DMS53 treated with DMSO at 0.1 percent for 48 hours (cell line): ENCODE measurements at regions not wholly inside any gene's neighbourhood (a gene's known extent, or its start where the extent isn't known, plus 50 kb on each side); places are given as distances from the start of the nearest gene placed in this dataset.

Source experiments
- DNase-seq: peaks from one replicate; lab custom pipeline; 2025; ENCODE audit not compliant: unreplicated experiment; lab: John Stamatoyannopoulos, UW

DNA sequence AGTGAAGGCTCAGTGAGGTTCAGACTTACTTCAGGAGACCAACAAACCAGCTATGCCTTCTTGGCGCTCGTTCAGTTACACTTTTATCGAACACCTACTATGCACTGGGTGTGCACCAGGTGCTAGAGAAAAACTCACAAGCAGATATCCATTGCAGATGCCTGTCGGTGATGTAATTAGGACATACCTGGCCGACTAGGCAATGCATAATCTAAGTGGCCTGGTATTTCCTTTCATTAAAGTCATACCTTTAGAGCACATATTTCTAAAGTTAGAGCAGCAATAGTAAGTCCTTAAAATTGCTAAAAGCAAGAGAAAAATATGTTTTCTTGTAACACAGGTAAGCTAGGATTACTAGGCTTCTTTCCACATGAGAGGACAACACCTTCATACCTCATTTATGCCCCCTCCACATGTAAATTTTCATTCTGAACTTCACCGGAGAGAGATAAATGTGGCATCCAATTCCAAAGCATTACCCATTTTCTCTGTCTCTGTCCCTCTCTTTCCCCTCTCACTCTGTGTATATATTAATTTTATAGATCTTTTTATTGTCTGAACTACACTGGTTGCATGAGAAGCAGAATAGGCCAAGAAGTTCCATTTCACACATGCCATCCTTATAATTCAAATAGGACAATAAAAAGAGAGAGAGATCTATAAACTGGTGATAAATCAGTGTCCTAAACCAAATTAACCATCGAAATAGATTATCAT, 242.2 kb downstream of the SPTSSA start:
- DNase-seq = no peak

DNA sequence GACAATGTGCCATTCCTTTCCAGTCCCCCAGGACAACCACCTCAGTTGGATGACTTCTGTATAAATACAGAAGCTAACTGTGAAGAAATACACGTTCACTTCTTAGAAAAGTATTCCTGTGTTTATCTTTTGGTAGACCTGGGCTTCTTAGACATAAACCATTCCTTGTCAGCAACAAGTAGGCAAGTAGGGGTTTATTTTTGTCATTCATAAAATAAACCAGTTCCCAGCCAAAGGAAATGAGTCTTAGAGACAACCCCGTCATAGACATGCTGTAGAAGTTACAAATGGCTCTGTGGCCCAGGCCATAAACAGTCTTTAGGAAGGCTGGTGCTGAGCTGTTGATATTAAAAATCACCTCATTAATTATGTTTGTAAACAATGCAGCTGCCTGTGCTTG, 243.2 kb downstream of the SPTSSA start:
- DNase-seq = no peak

DNA sequence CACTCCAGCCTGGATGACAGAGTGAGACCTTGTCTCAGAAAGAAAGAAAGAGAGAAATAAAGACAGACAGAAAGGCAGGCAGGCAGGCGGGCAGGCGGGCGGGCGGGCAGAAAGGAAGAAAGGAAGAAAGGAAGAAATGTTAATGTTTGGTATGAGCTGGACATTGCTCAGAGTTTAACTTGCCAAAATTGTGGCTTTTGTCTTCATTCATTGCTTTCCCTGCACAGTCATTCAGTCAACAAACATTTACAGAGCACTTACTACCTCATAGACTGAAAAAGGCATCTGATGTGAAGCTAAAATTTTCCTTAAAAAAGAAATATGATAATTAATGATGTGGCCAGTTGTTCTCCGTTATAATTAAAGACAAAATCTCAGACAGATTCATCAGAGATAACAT, 247.1 kb downstream of the SPTSSA start:
- DNase-seq = no peak

DNA sequence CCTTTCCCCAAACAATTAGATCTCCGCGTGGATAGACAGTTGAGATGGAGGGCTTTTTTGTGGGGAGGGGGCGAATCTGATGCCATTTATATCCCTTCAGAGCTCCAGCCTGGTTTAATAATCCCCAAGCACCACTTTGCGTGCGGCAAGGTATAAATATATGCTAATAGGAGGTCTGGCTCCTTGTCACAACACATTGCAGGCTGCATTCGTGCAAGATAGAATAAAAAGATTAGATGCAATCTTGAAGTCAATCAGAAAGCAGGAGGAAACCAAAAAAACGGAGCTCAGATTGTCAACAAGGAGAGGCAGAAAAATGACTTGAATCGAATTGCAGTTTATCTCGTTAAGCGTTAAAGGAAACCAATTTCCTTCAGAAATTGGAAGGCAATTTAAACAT, 248.7 kb downstream of the SPTSSA start:
- no peak for DNase-seq

DNA sequence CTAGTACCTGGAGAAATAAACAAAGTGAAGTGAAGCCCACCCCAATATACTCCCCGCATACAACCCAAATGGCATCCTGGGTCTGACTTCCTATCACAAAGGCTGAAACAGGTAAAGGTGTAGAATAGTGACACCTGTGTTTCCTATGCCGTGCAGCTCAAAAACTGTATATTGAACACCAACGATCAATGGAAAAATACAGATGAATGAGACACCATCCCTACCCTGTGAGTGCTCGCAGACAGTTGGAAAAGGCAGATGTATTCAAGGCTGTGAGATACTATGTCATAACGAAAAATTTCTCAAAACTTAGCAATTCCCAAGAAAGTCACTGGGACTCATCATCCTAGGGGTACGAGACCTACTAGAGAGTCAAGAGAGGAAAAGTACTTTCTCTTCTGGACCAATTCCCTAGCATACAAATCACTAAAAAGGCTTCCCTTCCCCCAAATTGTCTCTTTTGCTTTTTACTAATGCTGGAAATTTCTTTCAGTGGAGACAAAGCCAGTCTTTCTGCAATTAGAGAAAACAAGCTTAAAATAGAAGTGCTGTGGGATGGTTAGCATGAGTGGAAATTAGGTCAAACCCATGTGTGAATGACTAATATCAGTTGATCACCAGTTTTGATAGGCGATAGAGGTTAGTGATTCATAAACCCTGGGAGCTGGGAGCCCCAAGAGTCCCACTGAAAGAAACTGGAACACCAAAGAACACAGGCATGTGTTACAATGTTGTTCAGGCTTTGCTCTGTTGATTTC, 249.7 kb downstream of the SPTSSA start:
- no peak for DNase-seq

DNA sequence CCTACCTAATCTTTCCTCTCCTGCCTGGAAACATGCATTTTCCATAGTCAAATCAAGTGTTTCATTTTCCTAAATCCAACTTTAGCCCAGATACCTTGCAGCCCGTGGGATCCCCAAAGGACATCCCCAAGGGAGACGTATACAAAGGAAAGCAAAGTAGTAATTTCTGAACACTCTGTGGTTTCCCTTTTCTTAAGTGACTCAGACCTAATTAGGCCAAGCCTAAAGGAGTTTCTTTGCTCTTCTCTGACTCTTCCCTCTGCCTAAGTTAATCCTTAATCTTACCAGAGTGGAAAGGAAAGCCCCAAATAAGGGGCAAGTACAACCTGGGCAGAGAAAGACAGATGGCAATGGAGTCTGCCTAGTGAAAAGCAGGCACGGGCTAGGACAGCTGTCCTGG, 250.3 kb downstream of the SPTSSA start:
- DNase-seq = no peak

DNA sequence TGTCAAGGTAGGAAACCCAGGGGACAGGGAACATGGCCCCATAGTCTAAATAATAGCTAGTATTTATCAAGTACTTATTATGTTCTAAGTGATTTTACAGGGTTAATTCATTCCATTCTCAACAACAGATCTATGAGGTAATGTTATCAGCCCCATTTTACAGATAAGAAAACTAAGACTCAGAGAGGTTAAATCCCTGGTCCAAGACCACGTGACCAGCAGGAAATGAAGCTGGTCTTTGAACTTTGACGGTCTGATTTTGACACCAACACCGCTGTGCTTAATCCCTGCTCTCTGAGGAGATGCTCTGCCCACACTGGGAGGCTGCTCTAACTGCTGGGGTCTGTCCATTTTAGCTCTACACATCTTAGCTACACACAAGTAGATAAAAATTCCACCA, 253.5 kb downstream of the SPTSSA start:
- no peak for DNase-seq

DNA sequence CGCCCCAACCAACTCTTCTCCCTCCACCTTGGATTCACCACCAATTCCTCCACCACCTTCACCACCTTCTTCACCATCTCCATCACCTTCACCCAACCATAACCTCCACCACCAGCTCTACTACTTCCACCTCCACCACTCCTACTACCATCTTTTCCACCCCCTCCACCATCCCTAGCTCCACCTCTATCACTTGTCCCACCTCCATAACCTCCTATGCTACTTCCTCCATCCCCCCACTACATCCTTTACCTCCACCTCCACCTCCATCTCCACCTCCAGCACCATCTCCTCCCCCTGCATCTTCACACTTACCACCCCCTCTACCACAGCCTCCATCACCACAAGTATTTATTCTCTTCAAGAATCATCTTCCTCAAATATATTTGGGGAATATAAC, 254.9 kb upstream of the EGLN3 start:
- no peak for DNase-seq

DNA sequence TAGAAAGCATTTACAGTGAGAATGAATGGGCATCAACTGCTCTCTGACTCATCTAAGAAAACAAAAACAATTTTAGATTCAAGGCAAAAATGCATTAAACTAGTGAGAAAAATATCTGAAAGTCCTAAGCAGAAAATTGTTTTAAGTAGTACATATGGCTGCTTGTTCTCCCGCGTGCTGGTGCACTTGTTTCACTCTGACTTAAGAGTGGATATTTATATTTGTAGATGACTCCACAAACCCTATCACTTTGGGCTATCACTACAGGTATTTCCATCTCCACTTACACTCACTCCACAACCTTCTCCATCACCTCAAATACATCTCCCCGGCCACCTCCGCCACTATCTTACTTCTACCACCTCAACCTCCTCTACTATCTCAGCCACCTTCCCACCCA, 253.9 kb upstream of the EGLN3 start:
- no peak for DNase-seq

DNA sequence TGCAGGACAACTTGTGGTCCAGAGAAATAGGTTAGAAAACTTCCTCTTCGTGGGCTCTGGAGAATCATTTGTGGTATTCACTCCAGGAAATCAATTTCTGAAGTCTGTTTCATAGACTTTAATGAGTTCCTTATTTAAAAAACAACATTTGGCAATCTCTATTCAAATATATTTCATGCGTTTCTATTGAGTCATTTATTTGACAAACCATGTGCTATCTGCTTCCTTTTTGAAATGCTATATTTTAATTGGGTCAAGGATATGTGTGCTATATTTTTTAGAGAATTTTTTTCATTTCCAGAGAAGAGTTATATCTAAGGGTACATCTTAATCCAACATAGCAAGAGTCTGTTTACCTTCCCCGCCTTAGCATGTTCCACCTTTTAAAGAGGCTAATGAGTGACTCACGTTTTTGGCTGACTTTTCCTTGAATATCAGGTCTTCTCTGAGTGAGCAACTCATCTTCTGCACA, 252.4 kb upstream of the EGLN3 start:
- no peak for DNase-seq

DNA sequence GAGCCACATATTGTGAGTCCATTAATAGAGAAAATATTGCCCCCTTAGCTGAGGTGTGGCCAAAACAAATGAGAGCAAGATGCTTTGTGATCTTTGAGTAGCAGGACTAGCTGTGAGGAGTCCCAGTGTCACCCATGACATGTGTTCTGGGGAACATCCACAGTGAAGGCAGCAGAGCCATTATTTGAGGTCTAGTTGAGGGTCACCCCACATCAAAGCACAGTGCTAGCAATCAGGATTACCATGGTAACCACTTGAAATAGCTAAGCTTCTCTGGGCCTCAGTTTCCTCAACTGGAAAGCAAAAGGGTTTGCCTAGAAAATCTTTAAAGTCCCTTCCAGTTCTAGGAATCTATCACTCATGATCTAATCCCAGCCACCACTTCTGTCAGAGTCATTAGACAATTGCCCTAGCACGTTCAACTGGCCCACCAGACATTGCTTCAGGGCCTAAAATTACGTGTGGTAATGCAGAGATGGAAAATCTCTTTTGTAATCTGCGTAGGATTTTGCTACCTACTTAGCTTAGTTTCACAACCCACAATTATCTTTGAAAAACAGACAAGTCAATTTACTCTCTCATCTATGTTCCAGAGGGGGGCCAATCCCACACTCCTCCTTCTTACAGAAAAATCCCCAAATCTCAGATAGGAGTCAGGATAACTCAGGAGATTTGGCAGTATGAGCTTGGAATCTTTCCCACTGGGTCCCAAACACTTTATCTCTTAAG, 251.2 kb upstream of the EGLN3 start:
- DNase-seq = no peak

DNA sequence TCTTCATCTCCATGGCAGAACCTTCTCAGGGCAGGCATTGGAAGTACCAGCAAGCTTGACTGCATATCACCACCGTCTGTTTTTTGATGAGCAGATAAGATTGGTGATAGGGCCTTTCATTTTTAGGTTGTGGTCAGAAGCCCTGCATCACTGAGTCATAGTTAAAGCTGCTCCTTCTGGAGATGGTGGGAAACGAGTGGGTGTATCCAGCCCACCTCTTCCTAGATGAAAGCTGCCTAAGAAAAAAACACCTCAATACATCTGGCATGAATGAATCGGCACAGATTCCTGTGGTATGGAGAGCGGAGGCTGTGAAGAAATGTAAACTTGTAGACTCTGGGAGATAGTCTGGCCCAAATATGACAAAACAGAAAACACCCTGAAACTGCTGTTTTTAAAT, 248.7 kb upstream of the EGLN3 start:
- DNase-seq = no peak

DNA sequence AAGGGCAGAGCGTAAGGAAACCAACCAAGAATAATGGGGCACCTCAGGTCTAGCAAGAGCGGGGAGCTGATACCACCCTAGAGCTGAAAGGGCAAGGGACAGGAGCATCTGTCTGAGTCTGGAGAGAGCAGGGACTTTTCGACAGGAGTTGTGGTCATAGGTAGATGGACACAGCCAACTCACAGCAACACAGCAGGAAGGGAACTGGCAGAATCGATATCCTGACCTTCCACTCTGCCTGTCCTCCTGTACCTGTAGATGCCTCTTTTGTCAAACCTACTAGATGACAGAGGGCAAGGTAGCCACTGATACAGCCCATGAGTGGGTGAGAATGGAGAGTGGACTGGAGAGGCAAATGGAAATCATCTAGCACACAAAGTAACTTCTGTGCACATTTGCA, 247.2 kb upstream of the EGLN3 start:
- DNase-seq = no peak

DNA sequence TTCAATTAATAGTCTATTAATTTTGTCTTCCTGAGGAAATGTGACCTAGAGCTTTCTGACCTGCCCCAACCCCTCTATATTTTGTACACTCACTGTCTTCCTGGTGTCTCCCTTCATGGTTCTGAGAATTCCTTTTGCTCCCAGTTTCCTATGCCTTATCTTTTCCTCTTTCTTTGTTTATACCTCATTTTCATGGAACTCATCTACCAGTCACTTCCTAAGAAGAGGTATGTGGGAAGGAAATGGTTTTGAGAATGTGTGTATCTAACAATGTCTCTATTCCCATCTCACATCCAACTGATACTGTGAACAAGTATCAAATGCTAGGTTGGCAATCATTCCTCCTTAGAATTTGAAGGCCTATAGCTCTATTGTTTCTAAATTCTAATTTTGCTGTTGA, 245.1 kb upstream of the EGLN3 start:
- DNase-seq = no peak

DNA sequence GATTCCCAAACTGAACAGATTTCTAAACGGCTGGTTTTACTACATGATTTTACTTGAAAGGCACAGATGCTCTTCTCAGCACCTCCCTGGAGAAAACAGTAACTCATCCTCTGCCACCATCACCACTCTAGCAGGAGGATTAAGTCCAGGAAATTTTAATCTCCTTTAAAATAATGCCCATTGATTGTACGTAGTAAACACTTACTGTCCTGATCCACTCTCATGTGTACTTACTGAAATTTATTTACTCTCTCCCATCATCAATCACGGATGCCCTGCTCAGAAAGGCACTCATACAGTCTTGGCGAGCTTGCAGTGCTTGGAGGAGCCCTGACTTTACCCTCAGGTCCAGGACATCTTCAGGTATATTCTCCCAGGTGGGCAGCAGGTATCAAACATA, 239.8 kb upstream of the EGLN3 start:
- no peak for DNase-seq

DNA sequence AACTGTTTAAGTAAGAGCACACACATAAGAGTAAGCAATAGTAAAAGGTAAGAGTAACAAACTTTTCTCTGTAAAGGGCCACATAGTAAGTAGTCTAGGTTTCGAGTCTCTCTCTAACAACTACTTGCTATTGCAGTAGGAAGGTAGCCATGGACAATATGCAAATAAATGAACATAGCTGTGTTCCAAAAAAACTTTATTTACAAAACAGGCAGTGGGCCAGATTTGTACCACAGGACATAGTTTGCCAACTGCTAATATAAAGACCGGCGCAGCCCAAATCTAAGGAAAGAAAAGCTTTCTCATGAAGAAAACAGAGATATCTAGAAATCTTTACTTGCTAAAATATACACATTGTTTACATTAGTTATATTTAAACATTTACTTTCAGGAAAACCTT, 239.0 kb upstream of the EGLN3 start:
- no peak for DNase-seq

DNA sequence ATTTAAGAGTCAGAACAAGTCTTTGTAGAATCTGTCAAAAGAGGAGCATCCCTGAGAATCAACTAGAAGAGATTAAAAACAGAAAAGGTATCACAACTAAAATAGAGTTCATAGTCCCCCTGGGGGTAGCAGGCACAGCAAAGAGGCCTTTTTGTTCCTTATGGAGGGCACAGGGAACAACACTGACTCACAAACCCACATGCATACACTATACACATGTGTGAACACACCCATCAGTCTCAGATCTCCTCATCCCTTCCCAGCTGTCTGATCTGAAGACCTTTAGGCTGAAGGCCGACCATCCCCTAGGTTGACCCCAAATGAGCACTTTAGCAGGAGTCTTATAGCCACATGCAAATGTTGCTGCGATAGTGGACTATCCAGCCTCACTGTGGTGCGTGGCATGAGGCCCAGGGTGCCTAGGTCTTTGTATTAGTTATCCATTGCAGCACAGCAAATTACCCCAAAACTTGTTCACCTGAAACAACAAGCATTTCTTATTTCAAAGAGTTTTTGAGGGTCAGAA, 236.7 kb upstream of the EGLN3 start:
- no peak for DNase-seq

DNA sequence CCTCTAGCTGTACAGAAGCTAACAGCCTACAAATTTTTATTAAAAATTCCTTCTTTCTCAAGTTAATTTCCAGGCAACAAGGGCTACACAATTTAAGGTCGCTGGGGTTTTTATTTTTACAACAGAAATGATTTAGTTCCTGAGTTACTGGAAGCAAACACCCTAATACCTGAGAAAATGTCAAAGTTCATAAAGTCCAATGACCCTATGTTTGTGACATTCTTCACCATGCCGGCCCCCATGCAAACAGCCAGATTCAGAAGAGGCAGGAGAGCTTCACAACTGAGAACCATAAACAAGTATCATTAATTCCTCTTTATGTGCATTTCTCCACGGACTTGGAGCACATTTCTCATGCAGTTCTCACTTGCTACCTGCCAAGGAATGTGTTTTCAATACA, 236.2 kb upstream of the EGLN3 start:
- DNase-seq = no peak

DNA sequence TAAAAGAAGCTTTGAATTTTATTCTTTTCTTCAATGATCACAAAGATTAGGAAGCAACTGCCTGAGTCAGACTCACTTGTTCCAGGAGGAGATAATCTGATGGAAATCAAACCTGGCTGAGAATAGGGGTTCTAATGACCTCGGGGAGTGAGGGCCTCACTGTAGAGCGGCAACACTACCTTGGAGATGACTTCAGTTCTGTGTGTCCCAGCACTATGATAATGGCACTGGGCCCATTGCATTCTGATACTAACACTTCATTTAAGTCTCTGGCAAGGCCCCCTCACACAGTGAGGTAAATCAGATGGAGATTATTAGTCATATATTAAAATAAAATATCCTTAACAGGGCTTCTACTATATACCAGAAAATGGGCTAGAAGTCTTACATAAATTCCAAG, 233.3 kb upstream of the EGLN3 start:
- DNase-seq = no peak

DNA sequence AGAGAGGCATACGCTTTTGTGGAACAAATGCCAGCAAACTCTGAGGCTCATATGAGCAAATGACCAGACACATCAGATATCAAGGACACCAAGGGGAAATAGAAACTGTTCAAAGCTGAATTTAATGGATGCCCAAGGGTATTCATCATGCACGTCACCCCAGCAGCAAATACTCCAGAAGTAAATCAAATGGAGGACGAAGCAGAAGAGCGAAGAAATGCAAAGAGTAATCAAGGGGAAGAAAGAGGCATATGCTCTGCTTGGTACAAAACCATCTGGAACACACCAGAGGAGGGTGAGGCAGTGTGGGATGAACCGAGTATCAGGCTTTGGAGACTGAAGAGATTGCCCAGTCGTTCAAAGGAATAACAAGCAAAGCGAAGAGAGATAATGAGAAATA, 232.6 kb upstream of the EGLN3 start:
- DNase-seq = no peak

DNA sequence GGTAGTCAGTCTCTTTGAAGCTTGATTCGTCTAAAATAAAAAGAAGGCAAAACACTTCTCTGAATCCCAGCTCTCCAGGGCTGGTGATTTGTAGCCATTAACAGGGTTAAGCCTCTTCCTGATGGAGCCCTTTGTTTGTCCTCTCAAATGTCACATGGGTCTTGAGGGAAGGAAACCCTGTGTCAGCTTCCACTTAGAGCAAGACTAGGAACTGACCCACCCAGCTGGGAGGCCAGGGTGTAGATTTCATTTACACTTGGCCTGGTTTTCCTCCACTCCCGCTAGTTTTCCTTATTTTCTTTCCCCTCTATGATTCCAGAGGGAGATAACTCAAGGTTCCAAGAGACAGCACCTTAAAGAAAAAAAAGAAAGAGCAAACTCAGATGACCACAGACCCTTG, 230.5 kb upstream of the EGLN3 start:
- peak; percentile 40 for DNase-seq

DNA sequence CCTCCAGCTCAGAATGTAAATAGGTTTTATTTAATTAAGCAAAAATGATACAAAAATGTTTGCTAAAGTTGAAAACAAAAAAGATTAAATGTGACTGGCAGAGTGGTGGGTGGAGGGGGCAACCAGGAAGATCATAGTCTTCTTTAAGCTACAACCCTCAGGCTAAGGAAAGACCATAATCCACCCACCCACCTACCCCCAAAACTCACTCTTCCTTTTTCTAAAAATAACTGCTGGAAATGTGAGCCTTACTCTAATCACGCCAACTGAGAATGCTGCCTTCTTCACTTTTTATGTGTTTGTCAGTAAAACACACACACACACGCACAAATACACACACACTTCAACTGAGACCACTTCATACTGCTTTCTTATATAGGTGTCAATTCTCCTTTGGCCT, 230.0 kb upstream of the EGLN3 start:
- DNase-seq = peak; percentile 36
